ENCODE measurements at regions not wholly inside any gene's neighbourhood (a gene's known extent, or its start where the extent isn't known, plus 50 kb on each side); places are given as distances from the start of the nearest gene placed in this dataset.

DNA sequence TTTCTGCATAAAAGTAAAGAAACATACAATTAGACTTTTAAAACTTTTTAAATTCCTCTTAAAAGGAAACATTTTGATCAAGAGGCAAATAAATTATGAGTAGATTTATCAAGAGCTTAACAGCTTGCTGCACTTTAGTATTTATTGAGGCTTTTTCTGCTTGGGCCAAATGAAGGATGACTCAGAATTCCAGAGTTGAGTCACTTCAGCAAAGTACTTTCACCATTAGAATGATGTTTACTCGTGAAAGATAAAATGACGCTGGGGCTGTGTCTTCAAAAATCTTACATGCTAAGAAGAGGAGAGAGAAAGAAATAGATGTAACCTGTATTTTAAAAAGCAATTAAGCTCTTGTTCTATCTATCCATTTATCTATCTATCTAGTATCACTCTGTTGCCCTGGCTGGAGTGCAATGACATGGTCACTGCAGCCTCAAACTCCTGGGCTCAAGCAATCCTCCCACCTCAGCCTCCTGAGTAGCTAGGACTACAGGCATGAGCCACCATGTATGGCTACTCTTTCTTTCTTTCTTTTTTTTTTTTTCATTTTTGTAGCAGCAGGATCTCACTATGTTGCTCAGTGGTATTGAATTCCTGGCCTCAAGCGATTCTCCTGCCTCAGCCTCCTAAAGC lies 75.3 kb upstream of the RIOK3 start:
- H3K9me3 ChIP-seq: no peaks in the 10 kb centered on the region
- Mint-ChIP-seq H3K27me3 (ENCODE audit: insufficient read depth, unreplicated experiment) (no peaks in the 10 kb centered on the region), H3K4me3 (ENCODE audit: unreplicated experiment) (no peak overlapping the region), H3K27ac (ENCODE audit: unreplicated experiment) (no peak overlapping the region), H3K36me3 (ENCODE audit: insufficient read depth, unreplicated experiment) (no peaks in the 10 kb centered on the region), H3K4me1 (ENCODE audit: low read depth, unreplicated experiment) (peaks cover 7% of the 10 kb centered on the region), H3K9me3 (ENCODE audit: unreplicated experiment) (no peaks in the 10 kb centered on the region)
- H3K36me3 ChIP-seq (ENCODE audit: control insufficient read depth, insufficient read depth, low read length): no peaks in the 10 kb centered on the region
- DNase-seq: no peak
- no peaks in the 10 kb centered on the region for H3K27me3 ChIP-seq (replicated peaks; ENCODE audit: control insufficient read depth, insufficient read depth, low read length)
- CTCF ChIA-PET: no interaction called here
- POLR2A ChIA-PET: no interaction called here
- TF ChIP-seq, protein P1, sequence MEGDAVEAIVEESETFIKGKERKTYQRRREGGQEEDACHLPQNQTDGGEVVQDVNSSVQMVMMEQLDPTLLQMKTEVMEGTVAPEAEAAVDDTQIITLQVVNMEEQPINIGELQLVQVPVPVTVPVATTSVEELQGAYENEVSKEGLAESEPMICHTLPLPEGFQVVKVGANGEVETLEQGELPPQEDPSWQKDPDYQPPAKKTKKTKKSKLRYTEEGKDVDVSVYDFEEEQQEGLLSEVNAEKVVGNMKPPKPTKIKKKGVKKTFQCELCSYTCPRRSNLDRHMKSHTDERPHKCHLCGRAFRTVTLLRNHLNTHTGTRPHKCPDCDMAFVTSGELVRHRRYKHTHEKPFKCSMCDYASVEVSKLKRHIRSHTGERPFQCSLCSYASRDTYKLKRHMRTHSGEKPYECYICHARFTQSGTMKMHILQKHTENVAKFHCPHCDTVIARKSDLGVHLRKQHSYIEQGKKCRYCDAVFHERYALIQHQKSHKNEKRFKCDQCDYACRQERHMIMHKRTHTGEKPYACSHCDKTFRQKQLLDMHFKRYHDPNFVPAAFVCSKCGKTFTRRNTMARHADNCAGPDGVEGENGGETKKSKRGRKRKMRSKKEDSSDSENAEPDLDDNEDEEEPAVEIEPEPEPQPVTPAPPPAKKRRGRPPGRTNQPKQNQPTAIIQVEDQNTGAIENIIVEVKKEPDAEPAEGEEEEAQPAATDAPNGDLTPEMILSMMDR (IDR thresholded peaks at IDR 0.05; ENCODE audit: insufficient read depth in 1 of 2, low read depth in 1 of 2, low read length in 1 of 2, severe bottlenecking in 1 of 2, unreplicated experiment in 1 of 2): no peak
- no peak overlapping the region for H3K4me3 ChIP-seq (ENCODE audit: low read depth, low read length)
- no peaks in the 10 kb centered on the region for H3K4me1 ChIP-seq
- BruUV-seq (replicated peaks): no TSS peak
- intact Hi-C loops (cut with micrococcal nuclease; ENCODE audit: unreplicated experiment): no loop called here

DNA sequence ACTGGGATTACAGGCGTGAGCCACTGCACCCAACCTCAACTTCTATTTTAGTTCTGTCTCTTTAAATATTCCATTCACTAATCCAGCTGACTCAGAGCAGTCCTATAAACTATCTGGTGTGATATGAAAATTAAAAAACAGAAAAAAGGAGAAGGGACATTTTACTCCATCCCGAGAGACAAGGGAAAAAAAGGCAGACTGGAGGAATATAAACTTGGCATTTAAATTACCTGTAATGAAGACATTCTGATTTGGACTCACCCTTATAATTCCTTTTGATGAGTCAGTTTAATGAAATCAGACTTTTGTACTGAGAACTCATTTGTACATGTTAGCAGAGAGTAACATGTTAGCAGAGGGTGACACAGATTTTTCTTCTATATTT lies 74.8 kb upstream of the RIOK3 start:
- intact Hi-C loops (cut with micrococcal nuclease; ENCODE audit: unreplicated experiment): no loop called here
- Mint-ChIP-seq H3K4me1 (ENCODE audit: low read depth, unreplicated experiment) (peaks cover 7% of the 10 kb centered on the region), H3K27me3 (ENCODE audit: insufficient read depth, unreplicated experiment) (no peaks in the 10 kb centered on the region), H3K4me3 (ENCODE audit: unreplicated experiment) (no peak overlapping the region), H3K36me3 (ENCODE audit: insufficient read depth, unreplicated experiment) (no peaks in the 10 kb centered on the region), H3K9me3 (ENCODE audit: unreplicated experiment) (no peaks in the 10 kb centered on the region), H3K27ac (ENCODE audit: unreplicated experiment) (no peak overlapping the region)
- Histone ChIP-seq H3K9me3 (no peaks in the 10 kb centered on the region), H3K27me3 (replicated peaks; ENCODE audit: control insufficient read depth, insufficient read depth, low read length) (no peaks in the 10 kb centered on the region), H3K4me1 (no peaks in the 10 kb centered on the region), H3K36me3 (ENCODE audit: control insufficient read depth, insufficient read depth, low read length) (no peaks in the 10 kb centered on the region), H3K4me3 (ENCODE audit: low read depth, low read length) (no peak overlapping the region)
- ChIA-PET CTCF (interaction anchor here (0.6 to 0.9 kb wide), 6 partner anchors 11 to 347 kb away, joined by 3 to 6 read pairs (median 4); no protein-coding TSS in a partner anchor), POLR2A (interaction anchor here (0.6 kb wide), 1 partner anchor 244 kb away, joined by 20 read pairs; no protein-coding TSS in a partner anchor)
- TF ChIP-seq, protein P1 (IDR thresholded peaks at IDR 0.05; ENCODE audit: insufficient read depth in 1 of 2, low read depth in 1 of 2, low read length in 1 of 2, severe bottlenecking in 1 of 2, unreplicated experiment in 1 of 2): no peak
- BruUV-seq (replicated peaks): no TSS peak
- DNase-seq: no peak

DNA sequence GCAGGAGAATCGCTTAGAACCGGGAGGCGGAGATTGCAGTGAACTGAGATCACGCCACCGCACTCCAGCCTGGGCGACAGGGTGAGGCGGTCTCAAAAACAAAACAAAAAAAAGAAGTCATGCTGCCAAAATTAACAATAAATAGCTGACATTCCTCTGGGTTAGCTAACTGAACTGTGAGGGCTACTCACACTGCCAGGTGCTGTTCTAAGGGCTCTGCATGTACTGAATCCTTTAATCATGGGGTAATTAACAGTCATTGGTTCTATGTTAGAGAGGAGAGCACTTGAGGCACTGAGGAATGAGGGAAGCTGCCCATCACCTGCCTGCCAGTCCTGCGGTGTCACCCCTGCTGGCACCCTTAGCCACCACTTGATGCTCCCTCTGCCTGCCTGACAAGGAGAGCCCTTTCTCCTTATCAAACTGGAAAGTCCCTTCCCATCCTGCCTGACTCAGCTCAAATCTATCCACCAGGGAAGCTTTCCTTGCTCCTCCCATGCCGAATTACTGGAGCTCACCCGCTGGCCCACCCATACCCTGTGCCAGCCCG lies 73.0 kb upstream of the RIOK3 start:
- H3K4me3 Mint-ChIP-seq (ENCODE audit: unreplicated experiment): no peak overlapping the region
- H3K27me3 Mint-ChIP-seq (ENCODE audit: insufficient read depth, unreplicated experiment): no peaks in the 10 kb centered on the region
- no TSS peak for BruUV-seq (replicated peaks)
- no peaks in the 10 kb centered on the region for H3K36me3 Mint-ChIP-seq (ENCODE audit: insufficient read depth, unreplicated experiment)
- TF ChIP-seq, protein P1 (IDR thresholded peaks at IDR 0.05; ENCODE audit: insufficient read depth in 1 of 2, low read depth in 1 of 2, low read length in 1 of 2, severe bottlenecking in 1 of 2, unreplicated experiment in 1 of 2): no peak
- POLR2A ChIA-PET: interaction anchor here (0.6 kb wide), 1 partner anchor 59 kb away, joined by 3 read pairs; no protein-coding TSS in a partner anchor
- H3K27ac Mint-ChIP-seq (ENCODE audit: unreplicated experiment): no peak overlapping the region
- CTCF ChIA-PET: interaction anchor here (1.0 kb wide), 1 partner anchor 18 kb away, joined by 4 read pairs; no protein-coding TSS in a partner anchor
- no peaks in the 10 kb centered on the region for H3K27me3 ChIP-seq (replicated peaks; ENCODE audit: control insufficient read depth, insufficient read depth, low read length)
- no peaks in the 10 kb centered on the region for H3K9me3 ChIP-seq
- H3K36me3 ChIP-seq (ENCODE audit: control insufficient read depth, insufficient read depth, low read length): no peaks in the 10 kb centered on the region
- H3K4me1 ChIP-seq: no peaks in the 10 kb centered on the region
- DNase-seq: no peak
- no peaks in the 10 kb centered on the region for H3K9me3 Mint-ChIP-seq (ENCODE audit: unreplicated experiment)
- intact Hi-C loops (cut with micrococcal nuclease; ENCODE audit: unreplicated experiment): no loop called here
- peaks cover 9% of the 10 kb centered on the region for H3K4me1 Mint-ChIP-seq (ENCODE audit: low read depth, unreplicated experiment)
- no peak overlapping the region for H3K4me3 ChIP-seq (ENCODE audit: low read depth, low read length)

Measured in Caco-2 (cell line).